HG03280 (cell line): ENCODE measurements at regions not wholly inside any gene's neighbourhood (a gene's known extent, or its start where the extent isn't known, plus 50 kb on each side); places are given as distances from the start of the nearest gene placed in this dataset.

Experiments
- ATAC-seq: cut with Tn5 transposase; IDR thresholded peaks from one replicate; pipeline ENCODE4 v1.9.1; 2021; ENCODE audit warnings: mild to moderate bottlenecking, moderate library complexity; ENCODE audit not compliant: unreplicated experiment

DNA sequence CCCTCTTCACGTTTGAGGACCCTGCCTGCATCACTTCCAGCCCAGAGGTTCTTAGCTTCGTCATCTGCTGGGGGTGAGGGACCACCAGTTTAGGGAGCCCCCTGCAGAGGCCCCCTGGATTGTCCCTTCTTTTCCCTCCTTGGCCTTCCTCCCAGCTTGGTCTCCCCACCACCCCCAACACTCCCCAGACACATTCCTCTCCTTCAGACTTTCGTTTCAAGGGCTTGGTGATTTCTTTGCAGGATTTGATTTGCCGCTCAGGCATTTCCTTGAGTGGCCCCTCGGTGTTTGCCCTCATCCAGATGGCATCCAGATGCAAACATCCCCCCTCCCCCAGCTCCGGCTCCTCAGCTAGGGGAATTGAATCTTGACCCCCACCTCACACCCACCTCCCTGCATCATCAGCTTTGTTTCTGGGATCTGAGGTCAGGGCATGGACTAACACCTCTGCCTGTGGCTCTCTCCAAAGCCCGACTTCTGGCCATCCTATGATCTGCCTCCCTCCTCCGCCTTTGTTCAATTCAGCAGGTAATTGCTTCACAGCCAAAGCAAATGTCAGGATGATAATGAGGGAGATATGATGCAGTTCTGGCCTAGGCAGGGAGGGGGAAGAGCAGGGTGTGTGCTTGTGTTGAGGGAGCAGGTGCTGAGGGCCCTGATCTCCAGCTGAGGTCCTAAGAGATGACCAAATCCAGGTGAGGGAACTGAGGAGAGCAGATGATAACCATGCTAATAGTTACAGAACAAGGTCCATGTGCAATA, 141.5 kb downstream of the VEGFA start:
- ATAC-seq, result no peak

DNA sequence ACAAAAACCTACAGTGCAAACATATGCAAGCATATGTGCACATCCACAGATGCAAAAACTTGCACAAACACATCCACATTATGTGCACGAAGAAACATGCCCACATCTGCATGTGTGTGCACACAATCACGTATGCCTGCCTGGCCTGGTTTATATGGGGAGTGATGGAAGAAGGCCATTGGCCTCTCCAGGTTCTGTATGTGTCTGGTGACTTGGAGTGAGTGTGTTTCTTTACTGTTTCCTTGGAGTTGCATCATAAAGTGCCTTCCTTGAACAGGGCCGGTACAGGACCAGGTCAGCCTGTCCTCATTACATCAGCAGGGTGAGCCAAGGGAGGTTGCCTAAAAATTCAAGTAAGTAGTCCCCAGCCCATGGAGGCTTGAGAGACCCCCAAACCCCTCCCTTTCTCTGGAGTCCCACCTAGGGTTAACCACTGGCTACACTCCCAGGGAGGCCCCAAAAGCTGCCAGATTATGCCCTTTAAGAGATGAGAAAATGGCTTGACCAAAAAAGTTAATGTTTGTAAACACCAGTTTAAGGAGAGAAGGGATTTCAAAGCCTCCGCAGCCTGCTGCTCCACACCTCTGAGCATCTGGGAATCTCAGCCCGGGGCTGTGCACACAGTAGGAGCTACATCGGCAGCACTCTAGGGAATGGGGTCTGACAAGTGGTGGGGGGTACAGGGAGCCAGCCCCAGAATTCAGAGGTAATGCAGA, 140.8 kb downstream of the VEGFA start:
- no peak for ATAC-seq

DNA sequence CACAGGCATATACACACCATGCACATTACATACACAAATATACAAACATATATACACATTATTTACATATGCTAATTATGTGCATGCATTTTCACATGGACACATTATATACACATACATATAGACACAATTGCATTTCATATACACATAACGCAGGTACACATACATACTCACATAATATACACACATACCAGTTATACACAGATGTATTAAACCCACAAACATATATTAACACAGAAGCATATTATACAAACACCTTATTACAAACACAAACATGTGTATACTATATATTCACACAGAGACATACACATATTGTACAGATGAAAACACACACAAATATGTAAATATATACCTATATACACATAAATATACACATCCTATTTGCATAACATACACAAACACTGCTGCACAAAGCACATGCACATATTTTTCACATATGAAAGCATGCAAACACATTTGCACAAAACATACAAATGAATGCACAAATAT, 140.2 kb downstream of the VEGFA start:
- no peak for ATAC-seq

DNA sequence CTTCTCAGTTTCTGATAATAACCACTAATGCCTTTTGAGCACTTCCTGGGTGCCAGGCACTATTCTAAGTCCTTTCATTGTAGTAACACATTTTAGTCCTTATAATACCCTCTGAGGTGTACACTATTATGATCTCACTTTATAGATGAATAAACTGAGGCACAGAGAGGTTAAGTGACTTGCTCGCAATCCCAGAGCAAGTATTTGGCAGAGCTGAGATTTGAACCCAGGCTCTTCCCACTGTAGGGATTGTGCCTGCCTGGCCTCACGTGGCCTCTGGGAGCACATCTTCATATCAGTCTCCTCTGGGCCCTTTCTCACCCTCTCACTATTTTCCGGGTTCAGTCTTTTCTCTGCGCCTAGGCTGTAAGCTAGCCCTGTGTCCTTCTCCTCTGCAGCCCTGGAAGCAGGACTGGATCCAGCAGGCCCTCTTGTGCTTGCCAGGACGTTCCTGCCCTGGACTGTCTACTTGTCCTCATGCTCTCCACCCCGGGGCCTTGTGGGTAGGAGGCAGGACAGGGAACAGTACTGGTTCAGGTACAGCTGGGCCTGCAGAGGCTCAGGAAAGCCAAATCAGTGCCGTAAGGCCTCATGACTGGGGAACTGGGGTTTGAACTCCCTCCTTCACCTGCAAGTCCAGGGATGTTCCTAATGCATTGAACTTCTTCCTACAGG, 139.6 kb downstream of the VEGFA start:
- ATAC-seq, result no peak

DNA sequence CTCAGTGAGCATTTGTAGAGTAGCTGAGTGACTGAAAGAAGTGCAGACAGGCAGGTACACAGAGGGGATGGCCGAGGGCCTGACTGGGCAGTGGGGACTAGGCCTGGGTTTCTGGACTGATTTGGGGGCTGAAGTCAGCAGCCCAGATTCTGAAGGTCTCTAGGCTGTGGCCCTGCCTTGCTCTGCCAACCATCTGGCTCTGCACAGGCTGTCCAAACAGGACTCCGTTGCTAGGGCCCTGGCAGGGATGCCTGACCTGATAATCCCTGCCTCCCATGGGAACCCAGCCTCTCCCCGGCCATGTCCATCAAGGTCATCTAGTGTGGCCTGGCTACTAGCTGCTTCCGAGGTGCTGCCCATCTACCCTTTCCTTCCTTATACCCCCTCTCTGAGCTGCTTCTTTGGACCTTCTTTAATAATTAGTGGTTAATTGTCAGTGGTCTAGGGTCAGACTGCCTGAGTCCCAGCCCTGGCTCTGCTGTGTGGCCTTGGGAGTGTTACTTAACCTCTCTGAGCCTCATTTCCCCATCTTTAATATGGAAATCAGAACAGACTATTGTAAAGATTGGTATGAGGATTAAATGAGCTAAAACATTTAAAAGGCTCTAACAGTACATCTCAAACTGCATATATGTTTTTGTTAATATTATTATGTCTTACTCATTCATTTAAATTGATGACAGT, 137.9 kb downstream of the VEGFA start:
- no peak for ATAC-seq

DNA sequence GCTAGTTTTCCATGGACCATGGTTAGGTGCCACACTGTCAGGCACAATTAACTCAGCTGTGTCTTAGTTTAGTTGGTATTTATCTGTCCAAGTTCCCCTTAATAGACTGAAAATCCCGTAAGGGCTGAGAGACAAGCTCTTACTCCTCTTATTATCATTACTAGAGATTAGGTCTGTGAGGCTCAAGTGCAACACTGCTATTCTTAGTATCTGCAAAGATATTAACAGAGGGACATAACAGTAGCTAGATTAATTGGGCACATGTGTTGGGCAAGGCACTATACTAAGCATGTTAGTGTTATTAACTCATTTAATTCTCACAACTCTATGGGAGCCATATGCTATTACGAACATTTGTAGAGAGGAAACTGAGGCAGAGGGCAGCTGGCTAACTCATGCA, 137.3 kb downstream of the VEGFA start:
- no peak for ATAC-seq

DNA sequence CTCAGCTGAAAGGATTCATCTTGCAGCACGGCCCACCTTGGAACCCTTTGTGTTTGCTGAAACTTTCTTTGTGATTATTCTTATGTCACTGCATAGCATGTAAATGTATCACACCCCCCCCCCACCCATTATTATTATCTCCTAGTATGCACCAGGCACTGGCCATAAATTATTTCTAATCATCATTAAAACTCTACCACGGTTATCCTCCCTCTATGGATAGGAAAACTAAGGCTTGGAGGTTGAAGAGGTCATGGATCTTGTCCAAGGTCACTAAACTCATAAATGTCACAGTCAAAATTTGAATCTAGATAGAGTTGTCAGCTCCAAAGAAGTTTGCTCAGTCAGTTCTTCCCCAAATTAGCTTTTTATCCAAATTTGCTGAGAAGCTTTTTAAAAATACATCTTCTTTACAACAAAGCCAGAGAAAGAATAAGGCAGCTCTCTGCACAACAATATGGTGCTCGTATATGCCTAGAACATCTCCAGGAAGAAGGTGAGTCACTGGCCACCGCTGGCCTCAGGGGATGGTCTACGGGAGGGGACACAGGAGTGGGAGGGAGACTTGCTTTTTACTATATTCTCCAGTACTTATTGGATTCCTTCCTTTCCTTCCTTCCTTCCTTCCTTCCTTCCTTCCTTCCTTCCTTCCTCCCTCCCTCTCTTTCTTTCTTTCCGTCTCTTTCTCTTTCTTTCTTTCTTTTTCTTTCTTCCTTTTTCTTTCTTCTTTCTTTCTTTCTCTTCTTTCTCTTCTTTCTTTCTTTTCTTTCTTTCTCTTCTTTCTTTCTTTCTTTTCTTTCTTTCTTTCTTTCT, 134.5 kb downstream of the VEGFA start:
- ATAC-seq, result no peak

DNA sequence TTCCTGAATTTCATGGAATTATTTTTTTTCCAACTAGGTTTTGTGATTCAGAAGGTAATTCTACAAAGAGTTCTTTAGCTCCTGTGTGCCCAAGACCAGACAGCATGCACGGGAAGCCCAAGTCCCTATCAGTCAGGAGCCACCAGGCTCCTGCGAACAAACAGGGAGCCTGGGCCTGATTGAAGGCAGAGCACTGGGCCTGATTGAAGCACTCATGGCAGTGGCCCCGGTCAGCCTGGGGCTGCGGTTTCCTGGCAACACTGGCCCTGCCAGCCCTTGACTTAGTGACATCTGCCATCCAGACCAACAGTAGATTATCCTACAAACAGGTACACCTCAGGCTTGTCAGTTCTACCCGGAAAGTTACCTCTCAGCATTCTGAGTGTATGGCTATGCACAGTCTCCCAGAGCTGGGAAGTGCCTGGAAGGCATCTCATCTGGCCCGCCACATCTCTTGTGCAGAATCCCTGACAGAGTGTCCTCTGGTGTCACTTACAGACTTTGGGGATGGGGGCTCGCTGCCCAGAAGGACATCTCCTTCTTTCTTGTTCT, 133.8 kb downstream of the VEGFA start:
- ATAC-seq, result no peak

DNA sequence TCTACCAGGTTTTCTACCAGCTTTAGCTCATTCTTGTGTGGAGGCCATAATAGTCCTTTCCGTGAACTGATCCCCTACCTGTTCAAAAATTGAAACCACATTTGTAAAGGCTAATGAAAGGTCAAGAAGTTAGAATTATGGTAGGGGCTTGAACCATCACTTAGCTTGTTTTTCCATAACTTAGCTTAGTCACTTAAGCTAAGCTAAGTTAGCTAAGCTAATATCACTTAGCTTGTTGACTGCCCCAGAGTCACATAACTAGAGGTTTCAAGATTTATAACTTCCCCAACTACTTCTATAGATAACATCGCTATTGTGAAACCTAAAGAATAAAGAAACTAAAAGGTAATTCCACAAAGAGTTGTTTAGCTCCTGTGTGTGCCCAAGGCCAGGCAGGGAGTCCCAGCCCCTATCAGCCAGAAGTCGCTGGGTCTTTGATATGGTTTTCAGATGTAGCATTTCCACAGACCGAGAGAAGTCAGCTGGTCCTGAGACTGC, 131.8 kb downstream of the VEGFA start:
- no peak for ATAC-seq

DNA sequence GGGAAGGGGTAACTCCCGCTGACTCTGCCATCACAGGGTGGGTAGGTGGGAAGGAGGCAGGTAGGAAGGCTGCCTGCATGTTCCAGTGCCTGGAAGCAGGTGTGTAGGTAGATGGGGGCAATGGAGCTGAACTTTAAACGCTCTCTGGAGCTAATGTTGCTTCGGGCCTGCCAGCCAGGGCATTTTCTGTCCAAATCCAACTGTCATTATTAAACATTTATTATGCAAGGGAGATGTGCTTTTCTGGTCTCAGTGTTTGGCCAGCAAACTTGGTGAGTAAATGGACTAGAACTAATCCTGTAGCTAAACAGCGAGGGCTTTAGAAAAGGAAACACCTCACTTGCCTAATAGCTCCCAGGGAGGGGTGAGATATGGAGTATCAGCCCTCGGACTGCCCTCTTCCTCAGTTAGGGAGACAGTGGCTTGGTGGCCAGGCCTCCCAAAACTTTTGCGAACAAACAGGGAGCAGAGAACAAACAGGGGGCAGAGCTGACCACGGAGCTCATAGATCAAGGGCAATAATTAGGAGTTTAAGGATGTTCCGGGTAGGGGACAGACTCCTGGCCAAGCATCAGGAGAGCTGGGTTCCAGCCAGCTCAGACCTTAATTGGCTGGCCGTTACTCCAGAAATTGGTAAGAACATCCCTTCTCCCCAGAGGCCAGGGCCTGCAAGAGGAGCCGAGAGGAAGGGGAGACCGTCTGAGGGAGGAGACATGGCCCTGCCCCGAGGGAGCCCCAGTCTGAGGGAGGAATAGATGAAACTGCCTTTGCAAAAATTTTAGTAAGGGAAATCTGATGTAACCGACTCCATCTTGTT, 131.1 kb downstream of the VEGFA start:
- ATAC-seq, result no peak

DNA sequence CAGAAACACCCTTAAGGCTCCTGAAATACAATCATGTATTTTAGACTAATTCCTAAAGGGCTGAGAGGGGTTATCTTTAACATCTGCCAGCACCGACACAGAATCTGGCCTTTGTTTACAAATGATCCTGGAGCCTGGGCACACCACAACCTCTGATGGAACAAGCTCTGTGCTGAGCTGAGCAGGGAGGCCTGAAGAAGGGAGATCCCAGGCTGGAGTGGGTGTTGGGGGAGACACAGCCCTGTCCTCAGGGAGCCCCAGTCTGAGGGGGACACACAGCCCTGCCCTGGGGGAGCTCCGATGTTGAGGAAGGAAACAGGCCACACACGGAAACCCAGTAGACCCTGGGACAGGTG, 130.5 kb downstream of the VEGFA start:
- ATAC-seq, result no peak

DNA sequence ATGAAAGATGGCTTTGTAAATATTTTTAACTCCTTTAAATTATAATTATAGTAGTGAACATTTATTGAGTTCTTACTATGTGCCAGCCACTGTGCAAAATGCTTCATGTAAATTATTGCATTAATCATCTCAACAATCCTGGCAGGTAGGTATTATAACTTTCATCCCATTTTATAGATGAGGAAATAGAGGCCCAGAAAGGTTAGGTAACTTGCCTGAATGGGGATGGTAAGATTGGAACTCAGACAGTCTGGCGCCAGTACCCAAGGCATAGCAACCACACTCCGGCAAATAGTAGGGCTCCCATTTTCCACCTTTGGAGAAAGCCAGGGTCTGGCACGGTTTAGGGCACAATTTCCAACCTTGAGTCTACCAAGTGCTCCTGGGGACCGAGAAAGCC, 129.8 kb downstream of the VEGFA start:
- no peak for ATAC-seq

DNA sequence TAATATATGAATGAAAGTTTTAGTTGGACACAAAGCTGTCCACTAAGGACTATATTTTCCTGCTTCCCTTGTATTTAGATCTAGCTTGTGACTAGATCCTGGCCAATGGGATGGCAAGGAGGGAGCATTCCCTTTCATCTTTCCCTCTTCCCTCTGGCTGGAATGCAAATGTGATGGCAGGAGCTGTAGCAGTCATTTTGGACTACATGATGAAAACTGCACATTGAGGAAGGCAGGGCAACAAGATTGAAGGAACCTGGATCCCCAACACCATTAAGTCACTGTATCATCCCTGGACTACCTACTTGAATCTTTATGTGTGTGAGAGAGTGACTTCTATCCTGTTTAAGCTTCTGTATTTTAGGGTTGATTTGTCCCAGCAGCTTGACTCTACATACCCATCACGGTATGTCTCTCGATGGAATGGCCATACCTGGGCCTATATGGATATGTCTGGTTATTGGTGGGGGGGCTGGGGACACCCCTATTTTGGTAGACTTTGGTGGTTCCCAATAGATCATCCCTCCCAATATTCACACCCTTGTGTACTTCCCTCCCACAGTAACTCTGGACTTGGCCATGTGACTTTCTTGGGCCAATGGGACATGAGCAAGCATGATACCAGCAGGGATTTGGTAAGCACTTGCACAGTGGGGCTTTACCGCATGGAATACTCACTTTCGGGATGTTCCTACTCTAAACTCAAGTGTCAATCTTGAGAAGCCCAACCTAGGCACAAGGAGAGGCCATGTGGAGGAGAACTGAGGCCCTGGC, 128.5 kb downstream of the VEGFA start:
- ATAC-seq, result no peak

DNA sequence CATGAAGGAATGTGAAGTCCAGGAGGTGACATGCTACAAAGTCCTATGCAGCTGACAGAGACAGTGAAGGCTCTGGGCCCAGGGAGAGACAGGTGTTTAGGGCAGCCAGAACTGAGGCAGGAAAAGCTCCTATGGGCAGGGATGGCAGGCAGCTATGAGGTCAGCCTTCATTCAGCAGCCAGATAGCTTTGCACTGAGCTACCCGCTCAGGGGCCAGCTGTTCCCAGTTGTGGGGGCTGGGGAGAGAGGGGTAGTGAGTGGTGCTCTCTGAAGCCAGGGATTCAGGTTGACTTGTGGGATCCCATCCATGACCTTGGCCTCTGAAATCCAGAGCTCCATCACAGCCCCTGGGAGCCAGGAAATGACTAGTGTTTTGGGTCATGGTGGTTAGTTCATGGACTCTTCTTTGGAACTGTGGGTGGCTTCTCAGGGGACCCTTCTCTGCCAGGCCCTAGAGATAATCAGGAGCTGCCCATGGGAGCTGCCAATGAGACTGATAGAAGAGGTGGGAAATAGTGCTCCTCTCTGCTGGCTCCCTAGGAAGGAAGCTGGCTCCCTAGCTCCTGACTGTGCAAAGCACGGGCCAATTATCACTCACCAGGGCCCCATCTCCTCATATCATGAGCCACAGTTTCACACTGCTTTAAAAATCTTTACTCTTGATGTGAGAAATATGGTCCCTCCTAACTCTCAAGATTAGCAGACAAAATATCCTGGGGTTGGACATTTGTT, 127.7 kb downstream of the VEGFA start:
- ATAC-seq, result no peak

DNA sequence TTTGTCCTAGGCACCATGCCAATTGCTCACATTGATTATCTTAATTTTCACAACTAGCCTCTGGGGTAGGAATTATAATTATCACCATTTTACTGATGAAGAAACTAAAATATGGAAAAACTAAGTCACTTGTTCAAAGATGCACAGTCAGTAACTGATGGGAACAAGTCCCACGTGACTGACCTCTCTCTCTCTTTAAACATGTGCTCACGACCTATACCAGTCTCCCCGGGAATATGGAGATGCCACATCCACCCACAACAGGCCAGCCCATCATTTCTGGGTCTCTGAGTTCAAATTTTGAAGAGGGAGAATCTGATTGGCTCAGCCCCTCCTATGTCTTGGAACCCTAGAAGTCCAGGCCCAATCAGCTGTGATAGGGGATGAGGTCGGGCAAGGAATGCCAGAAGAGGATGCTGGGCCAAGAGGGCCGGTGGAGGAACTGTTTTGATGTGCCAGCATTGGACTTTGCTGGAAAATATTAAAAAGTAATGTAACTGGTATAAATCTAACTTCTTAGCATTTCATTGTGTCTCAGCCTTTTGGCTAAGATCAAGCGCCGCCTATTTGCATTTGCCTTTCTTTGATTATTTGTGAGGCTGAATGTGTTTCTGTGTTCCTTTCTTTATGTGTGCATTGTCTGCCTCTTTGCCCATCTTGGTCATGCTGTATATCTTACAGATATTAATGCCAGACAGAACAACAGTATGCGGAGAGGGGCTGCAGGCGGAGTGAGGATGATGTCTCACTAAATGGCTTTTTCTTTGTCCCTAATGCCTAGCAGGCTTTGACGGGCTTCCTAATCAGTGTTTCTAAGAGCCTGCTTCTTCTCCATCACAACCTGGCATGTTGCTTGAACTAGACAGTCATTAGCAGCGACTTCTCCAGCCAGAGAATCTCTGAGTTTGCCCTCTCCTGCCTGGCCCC, 126.6 kb downstream of the VEGFA start:
- no peak for ATAC-seq

DNA sequence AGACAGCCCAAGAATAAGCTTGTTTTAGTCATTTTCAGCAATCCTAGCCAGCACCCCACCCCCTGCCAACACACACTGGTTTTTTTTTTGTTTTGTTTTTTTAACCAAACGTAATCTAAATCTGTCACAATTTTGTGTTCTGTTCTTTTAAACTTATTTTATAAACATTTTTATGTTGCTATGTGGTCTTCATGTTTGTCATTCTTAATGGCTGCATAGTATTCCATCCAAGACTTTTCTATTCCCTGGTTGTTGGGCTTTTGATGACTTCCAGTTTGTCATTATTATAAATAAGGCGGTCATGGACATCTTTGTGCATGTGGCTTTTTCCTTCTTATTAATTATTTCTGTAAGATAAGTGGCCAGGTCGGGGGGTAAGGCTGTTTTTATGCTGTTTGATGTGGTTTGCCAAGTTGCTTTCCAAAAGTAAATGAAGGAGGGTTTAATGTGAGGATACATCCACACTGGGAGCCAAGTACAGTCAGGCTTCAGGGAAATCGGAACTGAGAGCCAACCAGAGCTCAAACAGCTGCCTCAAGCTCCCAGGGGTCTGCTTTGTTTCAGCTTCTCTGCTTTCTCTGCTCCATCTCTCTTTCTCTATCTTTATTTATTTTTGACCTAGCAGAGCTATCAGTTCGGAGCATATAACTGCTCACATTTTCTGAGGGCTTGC, 125.8 kb downstream of the VEGFA start:
- no peak for ATAC-seq
